ENCODE measurements at regions not wholly inside any gene's neighbourhood (a gene's known extent, or its start where the extent isn't known, plus 50 kb on each side); places are given as distances from the start of the nearest gene placed in this dataset.

- no peak for TF ChIP-seq CTCF (IDR thresholded peaks at IDR 0.05; ENCODE audit: insufficient read depth, low read length, poor library complexity, severe bottlenecking)
- Histone ChIP-seq H3K4me3 (replicated peaks; ENCODE audit: low read depth, low read length) (no peak overlapping the region), H3K36me3 (ENCODE audit: control insufficient read depth, insufficient read depth, low read length) (no peaks in the 10 kb centered on the region), H3K27me3 (replicated peaks; ENCODE audit: control insufficient read depth, insufficient read depth, low read length) (no peaks in the 10 kb centered on the region)
- DNase-seq (ENCODE audit: extremely low read depth, insufficient read length): no peak
These were observed 2015.7 kb upstream of the LRRTM1 start for GRCh38 chr2:82320296-82320695.

DNA sequence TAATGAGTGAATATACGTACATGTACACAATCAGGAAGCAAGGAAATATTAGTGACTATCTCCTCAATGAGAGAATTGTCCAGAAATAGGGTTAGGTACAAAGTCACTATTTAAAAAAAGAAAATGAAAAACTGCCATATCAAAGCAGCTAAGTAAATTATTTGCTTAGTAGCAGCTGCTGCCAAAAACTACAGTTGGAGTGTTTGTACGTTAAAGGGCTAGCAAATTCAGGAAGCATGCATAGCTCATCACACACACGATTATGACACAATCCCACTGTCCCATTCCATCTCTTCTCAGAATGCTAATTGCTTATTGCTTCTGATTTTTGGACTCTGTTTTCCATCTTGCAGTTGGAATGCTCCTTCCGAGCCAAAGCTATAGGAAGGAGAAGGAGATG is 2012.5 kb upstream of the LRRTM1 start:
- no peak for DNase-seq (ENCODE audit: extremely low read depth, insufficient read length)
- no peaks in the 10 kb centered on the region for H3K36me3 ChIP-seq (ENCODE audit: control insufficient read depth, insufficient read depth, low read length)
- no peaks in the 10 kb centered on the region for H3K27me3 ChIP-seq (replicated peaks; ENCODE audit: control insufficient read depth, insufficient read depth, low read length)
- no peak overlapping the region for H3K4me3 ChIP-seq (replicated peaks; ENCODE audit: low read depth, low read length)
- no peak for TF ChIP-seq CTCF (IDR thresholded peaks at IDR 0.05; ENCODE audit: insufficient read depth, low read length, poor library complexity, severe bottlenecking)

GRCh38 chr2:82316586-82316985 is 2012.0 kb upstream of the LRRTM1 start:
- no peak for TF ChIP-seq CTCF (IDR thresholded peaks at IDR 0.05; ENCODE audit: insufficient read depth, low read length, poor library complexity, severe bottlenecking)
- Histone ChIP-seq H3K4me3 (replicated peaks; ENCODE audit: low read depth, low read length) (no peak overlapping the region), H3K36me3 (ENCODE audit: control insufficient read depth, insufficient read depth, low read length) (no peaks in the 10 kb centered on the region), H3K27me3 (replicated peaks; ENCODE audit: control insufficient read depth, insufficient read depth, low read length) (no peaks in the 10 kb centered on the region)
- DNase-seq (ENCODE audit: extremely low read depth, insufficient read length): no peak

DNA sequence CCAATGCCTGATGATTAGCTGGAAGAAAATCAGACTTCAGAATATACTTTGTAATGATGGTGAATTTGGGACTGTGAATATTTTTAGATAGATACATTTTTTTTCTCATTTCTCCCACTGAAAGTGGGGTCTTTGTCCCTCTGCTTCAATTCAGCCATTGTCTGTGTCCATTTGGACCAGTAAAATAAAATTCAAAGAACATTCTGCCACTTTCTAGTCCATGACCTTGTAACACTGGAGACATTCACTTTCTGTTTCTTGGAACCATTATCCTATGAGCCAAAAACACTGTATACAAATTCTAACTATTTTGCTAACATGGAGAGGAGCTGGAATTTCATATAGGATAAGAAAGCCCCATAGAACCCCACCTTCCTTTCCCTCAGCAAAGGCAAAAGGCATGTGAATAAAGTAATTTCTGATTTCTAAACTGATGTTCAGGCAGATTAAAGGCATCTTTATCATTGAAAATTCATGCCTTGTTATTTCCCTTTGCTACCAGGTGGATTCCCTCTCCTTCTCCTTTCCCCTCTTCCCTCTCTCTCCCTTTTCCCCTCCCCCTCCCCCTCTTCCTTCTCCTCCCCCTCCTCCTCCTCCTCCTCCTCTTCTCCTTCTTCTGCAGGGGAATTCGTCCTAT is 2010.4 kb upstream of the LRRTM1 start:
- DNase-seq (ENCODE audit: extremely low read depth, insufficient read length): no peak
- Histone ChIP-seq H3K36me3 (ENCODE audit: control insufficient read depth, insufficient read depth, low read length) (no peaks in the 10 kb centered on the region), H3K27me3 (replicated peaks; ENCODE audit: control insufficient read depth, insufficient read depth, low read length) (no peaks in the 10 kb centered on the region), H3K4me3 (replicated peaks; ENCODE audit: low read depth, low read length) (no peak overlapping the region)
- TF ChIP-seq CTCF (IDR thresholded peaks at IDR 0.05; ENCODE audit: insufficient read depth, low read length, poor library complexity, severe bottlenecking): no peak

- no peak overlapping the region for H3K4me3 ChIP-seq (replicated peaks; ENCODE audit: low read depth, low read length)
- no peaks in the 10 kb centered on the region for H3K36me3 ChIP-seq (ENCODE audit: control insufficient read depth, insufficient read depth, low read length)
- H3K27me3 ChIP-seq (replicated peaks; ENCODE audit: control insufficient read depth, insufficient read depth, low read length): no peaks in the 10 kb centered on the region
- DNase-seq (ENCODE audit: extremely low read depth, insufficient read length): no peak
- TF ChIP-seq CTCF (IDR thresholded peaks at IDR 0.05; ENCODE audit: insufficient read depth, low read length, poor library complexity, severe bottlenecking): no peak
These were observed 2003.0 kb upstream of the LRRTM1 start for GRCh38 chr2:82307511-82307910.

DNA sequence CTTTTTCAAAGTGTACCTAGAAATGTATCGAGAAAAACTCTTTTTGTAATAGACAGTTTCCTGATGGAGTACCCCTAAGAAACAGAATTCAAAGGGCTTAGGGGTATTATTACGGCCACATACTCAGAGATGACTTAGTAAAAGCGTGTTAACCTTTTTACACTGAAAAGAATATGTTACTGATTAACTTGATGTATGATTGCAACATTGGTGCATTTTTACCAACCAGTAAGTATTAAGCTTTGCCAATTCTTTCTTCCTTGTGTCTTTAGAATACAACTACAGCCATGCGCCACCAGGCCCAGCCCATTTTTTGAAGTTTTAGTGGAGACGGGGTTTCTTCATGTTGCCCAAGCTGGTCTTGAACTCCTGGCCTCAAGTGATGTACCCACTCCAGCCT is 1997.0 kb upstream of the LRRTM1 start:
- no peaks in the 10 kb centered on the region for H3K27me3 ChIP-seq (replicated peaks; ENCODE audit: control insufficient read depth, insufficient read depth, low read length)
- no peak for TF ChIP-seq CTCF (IDR thresholded peaks at IDR 0.05; ENCODE audit: insufficient read depth, low read length, poor library complexity, severe bottlenecking)
- no peak for DNase-seq (ENCODE audit: extremely low read depth, insufficient read length)
- no peaks in the 10 kb centered on the region for H3K36me3 ChIP-seq (ENCODE audit: control insufficient read depth, insufficient read depth, low read length)
- no peak overlapping the region for H3K4me3 ChIP-seq (replicated peaks; ENCODE audit: low read depth, low read length)
